GM18909 (cell line): ENCODE measurements at regions not wholly inside any gene's neighbourhood (a gene's known extent, or its start where the extent isn't known, plus 50 kb on each side); places are given as distances from the start of the nearest gene placed in this dataset.
"Not testable (repeated sequence)": the region's sequence is repeated elsewhere in the genome, so short reads cannot be mapped to it uniquely, and the experiment has no call there.

Experiments used
- ATAC-seq: cut with Tn5 transposase; IDR thresholded peaks from one replicate; pipeline ENCODE4 v1.9.1; 2021; ENCODE audit warnings: mild to moderate bottlenecking; ENCODE audit not compliant: unreplicated experiment, poor library complexity

GRCh38 chr7:131627735-131628190, 71.3 kb upstream of the PODXL start:
- ATAC-seq: no peak

GRCh38 chr7:131626643-131627042, 70.2 kb upstream of the PODXL start:
- ATAC-seq: no peak

GRCh38 chr7:131625817-131626372, 69.5 kb upstream of the PODXL start:
- no peak for ATAC-seq

- ATAC-seq: not testable (repeated sequence)
Measured at GRCh38 chr7:131625345-131625744, 68.9 kb upstream of the PODXL start.

GRCh38 chr7:131624536-131624935, 68.1 kb upstream of the PODXL start:
- no peak for ATAC-seq

- no peak for ATAC-seq
Measured at GRCh38 chr7:131623154-131623553, 66.7 kb upstream of the PODXL start.

- ATAC-seq: no peak
Measured at GRCh38 chr7:131621652-131622051, 65.2 kb upstream of the PODXL start.

- ATAC-seq: no peak
Measured at GRCh38 chr7:131620673-131621609, 64.5 kb upstream of the PODXL start.

- no peak for ATAC-seq
Measured at GRCh38 chr7:131619336-131620305, 63.2 kb upstream of the PODXL start.

- ATAC-seq: no peak
Measured at GRCh38 chr7:131618391-131618790, 62.0 kb upstream of the PODXL start.

GRCh38 chr7:131616487-131617200, 60.2 kb upstream of the PODXL start:
- no peak for ATAC-seq

GRCh38 chr7:131613909-131614308, 57.5 kb upstream of the PODXL start:
- ATAC-seq: no peak

GRCh38 chr7:131610007-131610406, 53.6 kb upstream of the PODXL start:
- no peak for ATAC-seq

GRCh38 chr7:131608116-131608500, 51.7 kb upstream of the PODXL start:
- no peak for ATAC-seq

GRCh38 chr7:131607291-131608115, 51.1 kb upstream of the PODXL start:
- no peak for ATAC-seq

GRCh38 chr7:131606346-131607290, 50.2 kb upstream of the PODXL start:
- no peak for ATAC-seq
